Lower leg skin (tissue), 3 donors: ENCODE measurements at regions not wholly inside any gene's neighbourhood (a gene's known extent, or its start where the extent isn't known, plus 50 kb on each side); places are given as distances from the start of the nearest gene placed in this dataset.

Experiments used
- CTCF ChIP-seq, 3 donors: fragments of 450-650 bp; IDR thresholded peaks; one replicate each; pipeline ENCODE4 v1.5.1; 2016; ENCODE audit warnings: antibody characterized with exemption in 3 of 3, mild to moderate bottlenecking in 3 of 3, moderate library complexity in 2 of 3
- POLR2A ChIP-seq, 2 donors: fragments of 450-650 bp; IDR thresholded peaks; one replicate each; pipeline ENCODE4 v1.6.1; 2016 to 2017; ENCODE audit warnings: antibody characterized with exemption in 2 of 2, mild to moderate bottlenecking in 1 of 2, moderate library complexity in 1 of 2

DNA sequence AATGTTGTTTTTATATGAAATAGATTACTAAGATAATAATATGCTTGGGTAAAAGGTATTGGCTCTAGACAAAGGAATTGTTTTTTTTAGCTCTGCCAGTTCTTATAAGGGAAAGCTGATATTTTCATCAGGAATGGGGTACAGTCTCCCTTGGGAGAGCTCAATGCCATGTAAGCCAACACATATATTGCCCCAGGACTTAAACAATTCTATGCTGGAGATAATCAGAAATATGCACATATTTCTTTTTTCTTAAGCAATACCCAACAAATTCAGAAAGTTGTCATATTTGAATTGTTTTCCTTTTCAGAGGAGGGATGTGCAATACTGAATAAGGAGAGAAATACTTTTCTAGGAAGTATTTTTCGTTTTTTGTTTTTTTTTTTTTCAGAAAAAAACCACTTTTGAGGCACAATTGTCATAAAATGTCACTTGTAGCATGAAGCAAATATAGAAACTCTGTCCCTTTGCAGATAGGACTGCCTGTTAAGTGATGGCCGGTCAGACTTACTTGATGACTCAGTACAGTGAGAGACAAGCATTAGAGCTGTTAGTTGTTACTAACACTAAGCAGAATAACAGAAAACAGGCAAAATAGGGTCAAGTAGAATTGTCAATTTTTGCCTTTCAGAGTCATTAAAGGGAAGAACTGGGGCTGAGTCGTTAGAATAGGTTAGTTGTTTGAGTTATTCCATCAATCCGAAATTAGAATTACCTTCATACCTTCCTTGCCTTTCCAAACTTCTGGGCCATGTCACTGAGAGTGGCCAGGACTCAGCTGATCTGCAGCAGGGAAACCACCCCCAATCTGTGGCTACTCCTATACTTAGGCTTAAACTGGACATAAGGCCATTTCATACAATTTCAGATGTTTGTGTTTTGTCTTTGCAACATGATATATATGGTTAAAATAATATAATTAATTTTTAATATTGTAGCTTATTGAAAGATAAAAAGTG, 168.1 kb downstream of the SLC38A4 start:
- TF ChIP-seq CTCF (IDR thresholded peaks at IDR 0.05), result no peak
- no peak for TF ChIP-seq POLR2A (IDR thresholded peaks at IDR 0.05)
